ENCODE measurements at regions not wholly inside any gene's neighbourhood (a gene's known extent, or its start where the extent isn't known, plus 50 kb on each side); places are given as distances from the start of the nearest gene placed in this dataset.
"Not testable (repeated sequence)": the region's sequence is repeated elsewhere in the genome, so short reads cannot be mapped to it uniquely, and the experiment has no call there.

GRCh38 chr10:57482259-57482658 is 785.4 kb downstream of the IPMK start:
- DNase-seq = no peak

GRCh38 chr10:57472823-57473619 is 794.7 kb downstream of the IPMK start:
- no peak for DNase-seq

DNA sequence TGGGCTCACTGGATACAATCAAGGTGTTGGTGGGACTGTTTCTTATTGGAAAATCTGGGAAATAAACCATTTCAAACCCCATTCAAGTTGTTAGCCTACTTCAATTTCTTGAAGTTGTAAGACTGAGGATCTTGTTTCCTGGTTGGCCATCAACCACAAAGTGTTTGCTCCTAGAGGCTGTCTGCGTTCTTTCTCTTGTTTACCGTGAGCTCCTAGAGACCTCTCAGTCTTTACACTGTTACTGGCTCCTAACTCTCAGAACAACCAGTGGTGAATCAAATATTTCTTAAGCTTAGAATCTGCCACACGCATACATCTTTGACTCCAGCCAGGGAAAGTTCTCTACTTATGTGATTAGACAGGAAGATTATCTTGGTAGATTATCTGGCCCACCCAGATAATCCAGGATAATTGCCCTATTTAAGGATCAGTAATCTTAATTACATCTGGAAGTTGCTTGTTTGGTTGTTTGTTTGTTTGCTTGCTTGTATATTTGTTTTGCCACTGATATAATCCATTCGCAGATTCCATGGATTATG is 798.7 kb downstream of the IPMK start:
- DNase-seq = no peak

GRCh38 chr10:57465155-57465554 is 802.5 kb downstream of the IPMK start:
- DNase-seq = no peak

DNA sequence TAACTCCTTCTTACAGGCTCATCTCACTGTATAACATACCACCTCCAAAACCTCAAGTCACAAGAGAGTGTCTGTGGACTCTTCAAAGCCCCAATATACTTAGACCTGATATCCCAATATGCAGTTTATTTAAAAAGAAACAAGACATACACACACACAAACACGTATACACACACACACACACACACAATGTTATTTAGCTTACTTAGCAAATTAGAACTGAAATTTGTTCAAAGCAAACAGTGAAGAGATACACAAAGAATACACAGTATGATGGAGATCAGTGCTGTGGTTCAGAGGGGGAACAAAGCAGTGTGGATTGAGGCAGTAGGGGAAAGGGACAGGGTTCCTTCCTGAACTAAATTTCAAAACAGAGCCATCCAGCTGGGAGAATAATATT is 807.2 kb downstream of the IPMK start:
- no peak for DNase-seq

GRCh38 chr10:57457972-57458512 is 809.7 kb downstream of the IPMK start:
- DNase-seq = no peak

DNA sequence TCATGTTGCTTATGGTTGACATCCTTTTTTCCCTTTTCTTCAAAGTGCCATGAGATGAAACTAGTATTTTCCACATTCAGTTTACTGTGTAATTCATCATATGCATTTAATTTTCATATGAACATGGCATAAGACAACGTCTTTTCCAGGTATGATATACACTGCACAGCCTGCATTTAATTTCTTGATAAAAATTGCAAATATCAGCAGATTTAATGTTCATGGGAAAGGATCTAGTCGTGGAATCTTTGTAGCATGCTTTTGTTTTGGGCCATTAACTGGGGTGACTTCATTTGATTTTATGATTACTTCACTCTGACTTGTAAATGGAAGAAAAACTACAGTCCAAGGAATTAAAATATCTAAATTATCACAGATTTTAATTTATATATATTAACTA is 837.3 kb downstream of the IPMK start:
- no peak for DNase-seq

- no peak for DNase-seq
Measured at GRCh38 chr10:57420881-57421280, 846.8 kb downstream of the IPMK start.

GRCh38 chr10:57418476-57418875 is 849.2 kb downstream of the IPMK start:
- no peak for DNase-seq

GRCh38 chr10:57395923-57396322 is 871.8 kb downstream of the IPMK start:
- no peak for DNase-seq

DNA sequence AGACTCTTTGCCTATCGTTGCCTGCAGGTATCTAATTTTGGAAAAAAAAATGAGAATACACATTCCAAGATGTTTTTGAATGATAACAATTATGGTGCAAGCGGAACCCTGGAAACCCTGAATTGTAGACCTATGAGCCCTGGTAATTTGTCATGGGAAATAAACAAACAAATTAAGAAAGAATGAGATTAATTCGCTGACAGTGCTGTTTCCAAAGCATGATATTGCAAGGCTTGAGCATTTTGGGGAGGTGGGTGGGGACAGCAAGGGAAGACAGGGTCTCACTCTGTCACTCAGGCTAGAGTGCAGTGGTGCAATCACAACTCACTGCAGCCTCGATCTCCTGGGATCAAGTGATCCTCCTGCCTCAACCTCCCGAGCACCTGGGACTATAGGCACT is 900.3 kb downstream of the IPMK start:
- no peak for DNase-seq

DNA sequence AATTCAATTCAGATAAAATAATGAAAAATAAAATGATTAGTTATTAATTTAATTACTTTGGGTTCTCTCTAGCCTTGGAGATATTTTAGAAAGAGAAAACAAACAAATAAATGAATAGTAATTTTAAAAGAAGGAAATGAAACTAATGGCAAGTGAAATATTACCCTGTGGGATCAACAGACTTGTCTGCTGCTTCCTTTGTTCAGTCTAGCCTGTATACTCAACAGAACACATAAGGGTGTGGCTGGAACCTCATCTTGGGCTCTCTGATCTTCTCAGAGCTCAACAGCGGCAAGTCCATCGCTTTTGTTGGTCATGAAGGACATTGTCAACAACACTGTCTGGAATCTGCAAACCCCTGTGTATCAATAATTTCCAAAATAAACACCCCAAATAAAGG is 904.9 kb downstream of the IPMK start:
- DNase-seq = no peak

GRCh38 chr10:57353403-57354003 is 914.2 kb downstream of the IPMK start:
- DNase-seq = no peak

GRCh38 chr10:57351076-57351475 is 916.6 kb downstream of the IPMK start:
- DNase-seq = no peak

GRCh38 chr10:57341294-57341693 is 926.4 kb downstream of the IPMK start:
- DNase-seq = no peak

DNA sequence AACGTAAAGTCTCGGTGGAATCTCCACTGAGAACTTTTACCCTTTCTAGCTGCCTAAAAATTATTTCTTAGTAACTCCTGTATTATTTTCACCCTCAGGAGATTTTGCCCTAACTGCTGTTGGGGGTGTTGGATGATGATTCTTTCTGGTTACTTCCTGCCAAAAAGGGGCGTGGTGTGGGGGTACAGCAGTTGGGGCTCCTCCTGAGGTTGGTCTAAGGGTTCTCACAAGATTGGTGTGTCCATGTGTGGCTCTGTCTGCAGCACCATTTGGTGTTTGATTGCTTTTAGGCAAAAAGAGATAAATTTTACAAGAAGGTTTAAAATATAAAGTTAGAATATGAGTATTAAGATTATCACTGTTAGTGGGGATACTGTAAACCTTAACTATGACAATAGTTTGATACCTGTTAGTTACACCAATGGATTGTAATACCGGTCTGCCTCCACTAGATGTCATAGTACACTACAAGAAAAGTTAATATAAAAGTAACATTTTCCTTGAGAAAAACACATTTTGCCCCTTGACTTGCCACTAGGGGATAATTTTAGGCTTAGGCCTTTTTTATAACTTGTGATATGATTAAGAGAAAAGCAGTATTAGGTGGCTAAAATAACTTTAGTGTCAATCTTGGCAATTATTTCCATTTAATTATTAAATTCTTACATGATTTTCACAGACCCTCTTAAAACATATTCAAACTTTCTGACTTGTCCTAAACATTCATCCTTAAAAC is 928.7 kb downstream of the IPMK start:
- DNase-seq = peak; percentile 45 to 64 (median 54)

DNA sequence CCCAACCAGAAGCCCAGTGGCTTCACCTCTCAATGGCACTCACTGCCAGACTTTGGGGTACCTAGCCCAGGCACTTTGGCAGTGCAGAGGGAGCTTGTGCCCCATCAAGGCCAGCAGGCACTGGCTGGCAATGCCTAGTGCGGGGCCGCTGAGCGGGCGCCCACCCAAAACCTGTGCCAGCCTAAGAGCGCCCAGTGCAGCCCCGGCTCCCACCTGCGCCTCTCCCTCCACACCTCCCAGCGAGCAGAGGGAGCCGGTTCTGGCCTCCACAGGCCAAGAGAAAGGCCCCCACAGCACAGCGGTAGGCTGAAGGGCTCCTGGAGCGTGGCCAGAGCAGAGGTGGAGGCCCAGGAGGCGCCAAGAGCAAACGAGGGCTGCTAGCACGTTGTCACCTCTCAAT is 930.8 kb downstream of the IPMK start:
- DNase-seq = no peak

GRCh38 chr10:57336341-57336740 is 931.4 kb downstream of the IPMK start:
- no peak for DNase-seq

DNA sequence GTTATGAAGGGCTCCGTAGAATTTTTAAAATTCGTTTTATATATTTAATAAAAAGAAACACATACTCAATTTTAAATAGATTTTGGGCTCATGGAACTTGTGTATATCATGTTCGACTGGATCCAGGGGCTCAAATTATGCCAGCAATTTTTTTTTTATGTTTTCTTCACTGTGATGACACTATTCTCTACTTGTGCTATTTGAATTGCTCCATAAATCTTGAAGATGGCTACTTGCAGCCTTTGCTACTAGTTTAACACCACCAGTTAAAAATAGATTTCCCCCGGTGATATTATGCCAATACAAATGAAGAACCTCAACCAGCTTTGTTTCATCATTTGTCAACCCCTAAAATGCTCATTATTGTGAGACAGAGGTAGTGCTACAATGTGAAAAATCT is 933.2 kb downstream of the IPMK start:
- no peak for DNase-seq

GRCh38 chr10:57333880-57334279 is 933.8 kb downstream of the IPMK start:
- DNase-seq = no peak

DNA sequence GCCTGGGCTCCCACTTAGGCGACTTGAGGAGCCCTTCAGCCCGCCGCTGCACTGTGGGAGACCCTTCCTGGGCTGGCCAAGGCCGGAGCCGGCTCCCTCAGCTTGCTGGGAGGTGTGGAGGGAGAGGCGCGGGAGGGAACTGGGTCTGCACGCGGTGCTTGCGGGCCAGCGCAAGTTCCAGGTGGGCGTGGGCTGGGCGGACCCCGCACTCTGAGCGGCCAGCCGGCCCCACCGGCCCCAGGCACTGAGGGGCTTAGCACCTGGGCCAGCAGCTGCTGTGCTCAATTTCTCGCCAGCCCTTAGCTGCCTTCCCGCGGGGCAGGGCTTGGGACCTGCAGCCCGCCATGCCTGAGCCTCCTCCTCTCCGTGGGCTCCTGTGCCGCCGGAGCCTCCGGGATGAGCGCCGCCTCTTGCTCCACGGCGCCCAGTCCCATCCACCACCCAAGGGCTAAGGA is 946.3 kb downstream of the IPMK start:
- not testable (repeated sequence) for DNase-seq

DNA sequence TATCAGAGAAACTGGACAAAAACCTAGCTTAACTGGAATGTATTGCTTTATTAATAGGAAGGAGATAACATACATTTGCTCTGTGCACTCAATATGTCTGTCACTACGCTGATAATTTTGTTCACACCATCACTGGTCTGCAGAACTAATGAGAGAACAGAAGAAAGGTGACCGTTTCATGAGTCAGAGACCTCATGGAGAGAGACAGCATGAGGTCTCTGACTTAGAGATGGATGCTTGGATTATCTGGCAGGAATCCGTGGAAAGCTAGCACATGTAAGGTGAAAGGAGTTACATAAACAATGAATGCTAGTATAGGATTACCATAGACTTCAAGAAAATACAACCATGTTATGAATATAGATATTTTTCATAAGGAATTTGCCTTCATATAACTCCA is 947.3 kb downstream of the IPMK start:
- no peak for DNase-seq

- DNase-seq = no peak
Measured at GRCh38 chr10:57314046-57314445, 953.0 kb upstream of the ZWINT start.

All from suppressor macrophage treated with lipopolysaccharide for 1 hour (primary cell).